H1 (cell line): ENCODE measurements at regions not wholly inside any gene's neighbourhood (a gene's known extent, or its start where the extent isn't known, plus 50 kb on each side); places are given as distances from the start of the nearest gene placed in this dataset.

Experiments used
- CTCF ChIA-PET: fragments of 300-600 bp; sonication (Branson Sonifier 250); formaldehyde crosslinking; loops from one replicate; lab custom pipeline; 2021; ENCODE audit not compliant: partially characterized antibody; lab: Charles Lee
- POLR2A ChIA-PET: fragments of 300-600 bp; sonication (Branson Sonifier 250); formaldehyde crosslinking; loops from one replicate; lab custom pipeline; 2021; ENCODE audit warnings: inconsistent platforms; ENCODE audit not compliant: partially characterized antibody; lab: Charles Lee
- DNase-seq, 2 experiments: peaks; one replicate each; pipeline versions ENCODE4 v3.0.0 to v3.0.0-alpha.2; 2010 to 2022; ENCODE audit warnings: low spot score in 2 of 2, low read depth in 1 of 2, mixed read lengths in 1 of 2
- FAIRE-seq: peaks from 2 replicates; lab custom pipeline; 2011; peaks lifted over from hg19 to GRCh38; lab: Jason Lieb, UNC
- H2AFZ ChIP-seq: 2 replicates; pipeline ENCODE4 v1.8.1; 2012; ENCODE audit warnings: low read length, inconsistent platforms
- H2AK5ac ChIP-seq: 2 replicates; pipeline ENCODE4 v1.6.1; 2013; ENCODE audit warnings: low read depth, low read length
- H2BK120ac ChIP-seq: replicated peaks from 2 replicates; pipeline ENCODE3; 2013; ENCODE audit warnings: low read depth, low read length, inconsistent platforms
- H2BK12ac ChIP-seq: 2 replicates; pipeline ENCODE4 v1.6.1; 2013; ENCODE audit warnings: low read depth, low read length
- H2BK15ac ChIP-seq: 2 replicates; pipeline ENCODE4 v1.6.1; 2013; ENCODE audit warnings: low read length
- H2BK20ac ChIP-seq: 2 replicates; pipeline ENCODE4 v1.6.1; 2013; ENCODE audit warnings: low read length
- H2BK5ac ChIP-seq: 2 replicates; pipeline ENCODE4 v1.6.1; 2013; ENCODE audit warnings: low read depth, low read length
- H3K14ac ChIP-seq: 2 replicates; pipeline ENCODE4 v1.6.1; 2013; ENCODE audit warnings: inconsistent platforms; ENCODE audit not compliant: insufficient read length
- H3K18ac ChIP-seq: 2 replicates; pipeline ENCODE4 v1.6.1; 2013; ENCODE audit warnings: low read length; ENCODE audit errors: extremely low read depth
- H3K23ac ChIP-seq: 2 replicates; pipeline ENCODE4 v1.6.1; 2013; ENCODE audit warnings: inconsistent platforms; ENCODE audit not compliant: insufficient read length
- H3K23me2 ChIP-seq: 2 replicates; pipeline ENCODE4 v1.6.1; 2013; ENCODE audit warnings: low read depth, low read length
- H3K27ac ChIP-seq: 2 replicates; pipeline ENCODE4 v1.6.1; 2011; ENCODE audit warnings: low read depth, low read length, inconsistent platforms
- H3K27me3 ChIP-seq, 4 experiments: replicated peaks in 1 of 4; 1 replicate in 1 of 4; 2 replicates in 3 of 4; pipeline versions ENCODE4 v1.6.1 to v1.8.1; 2011 to 2013; ENCODE audit warnings: low read length in 3 of 4, mild to moderate bottlenecking in 3 of 4, inconsistent platforms in 2 of 4, mixed read lengths in 2 of 4, moderate library complexity in 1 of 4; ENCODE audit not compliant: control insufficient read depth in 3 of 4, insufficient read depth in 3 of 4; ENCODE audit errors: extremely low read depth in 1 of 4
- H3K36me3 ChIP-seq, 4 experiments: 2 replicates each; pipeline versions ENCODE4 v1.6.1 to v1.8.1; 2011 to 2013; ENCODE audit warnings: mild to moderate bottlenecking in 4 of 4, low read length in 3 of 4, moderate library complexity in 2 of 4, control low read depth in 1 of 4, inconsistent platforms in 1 of 4; ENCODE audit not compliant: insufficient read depth in 4 of 4, control insufficient read depth in 2 of 4
- H3K4ac ChIP-seq: replicated peaks from 2 replicates; pipeline ENCODE3; 2013; ENCODE audit warnings: low read length, low read depth, mixed read lengths, inconsistent platforms; ENCODE audit not compliant: insufficient read length
- H3K4me1 ChIP-seq, 4 experiments: replicated peaks in 1 of 4; 1 replicate in 1 of 4; 2 replicates in 3 of 4; pipeline versions ENCODE4 v1.6.1 to v1.8.1; 2011 to 2013; ENCODE audit warnings: low read length in 3 of 4, inconsistent platforms in 2 of 4, mixed read lengths in 1 of 4; ENCODE audit not compliant: insufficient read depth in 4 of 4, control insufficient read depth in 3 of 4
- H3K4me2 ChIP-seq, 2 experiments: 2 replicates each; pipeline versions ENCODE4 v1.6.1 to v1.8.1; 2011 to 2013; ENCODE audit warnings: low read depth in 2 of 2, low read length in 2 of 2, control low read depth in 1 of 2, inconsistent platforms in 1 of 2, mild to moderate bottlenecking in 1 of 2; ENCODE audit not compliant: insufficient read depth in 1 of 2
- H3K4me3 ChIP-seq, 4 experiments: fragments of 200-600, 300-600 bp in 1 of 4; sonication (generic), shearing (Covaris generic), sonication (Bioruptor Twin) in 1 of 4; 2 replicates each; pipeline versions ENCODE4 v1.5.1 to v1.8.1; 2011 to 2016; ENCODE audit warnings: low read length in 4 of 4, low read depth in 3 of 4, control low read depth in 2 of 4, inconsistent platforms in 2 of 4, mild to moderate bottlenecking in 2 of 4, mixed read lengths in 1 of 4, moderate library complexity in 1 of 4; ENCODE audit not compliant: insufficient read depth in 2 of 4; ENCODE audit errors: extremely low read depth in 1 of 4
- H3K56ac ChIP-seq: replicated peaks from 2 replicates; pipeline ENCODE3; 2013; ENCODE audit warnings: low read depth, mild to moderate bottlenecking, mixed read lengths, low read length, inconsistent platforms; ENCODE audit not compliant: insufficient read length
- H3K79me1 ChIP-seq: 2 replicates; pipeline ENCODE4 v1.6.1; 2013; ENCODE audit warnings: low read depth, low read length, control low read depth
- H3K79me2 ChIP-seq, 2 experiments: 2 replicates each; pipeline versions ENCODE4 v1.6.1 to v1.8.1; 2012 to 2013; ENCODE audit warnings: low read length in 2 of 2, mild to moderate bottlenecking in 2 of 2, inconsistent platforms in 1 of 2; ENCODE audit not compliant: insufficient read depth in 2 of 2, control insufficient read depth in 1 of 2
- H3K9ac ChIP-seq, 4 experiments: replicated peaks in 1 of 4; 1 replicate in 1 of 4; 2 replicates in 3 of 4; pipeline versions ENCODE4 v1.6.1 to v1.8.1; 2011 to 2013; ENCODE audit warnings: low read depth in 3 of 4, low read length in 3 of 4, control low read depth in 2 of 4, mild to moderate bottlenecking in 2 of 4, moderate library complexity in 2 of 4, inconsistent platforms in 1 of 4; ENCODE audit errors: extremely low read depth in 1 of 4
- H3K9me3 ChIP-seq, 2 experiments: 2 replicates each; pipeline versions ENCODE4 v1.6.1 to v1.8.1; 2012 to 2013; ENCODE audit warnings: mild to moderate bottlenecking in 2 of 2, moderate library complexity in 2 of 2, control low read depth in 1 of 2, inconsistent platforms in 1 of 2, low read depth in 1 of 2, low read length in 1 of 2, mixed read lengths in 1 of 2; ENCODE audit not compliant: insufficient read depth in 2 of 2
- H4K20me1 ChIP-seq, 2 experiments: replicated peaks in 1 of 2; 2 replicates each; pipeline versions ENCODE3 to v1.8.1; 2011 to 2013; ENCODE audit warnings: inconsistent platforms in 2 of 2, low read length in 2 of 2, mild to moderate bottlenecking in 1 of 2; ENCODE audit not compliant: insufficient read depth in 2 of 2, control insufficient read depth in 1 of 2
- H4K5ac ChIP-seq: 2 replicates; pipeline ENCODE4 v1.6.1; 2013; ENCODE audit warnings: low read length, low read depth, mixed read lengths, inconsistent platforms; ENCODE audit not compliant: insufficient read length
- H4K8ac ChIP-seq: 2 replicates; pipeline ENCODE4 v1.8.0; 2013; ENCODE audit warnings: mild to moderate bottlenecking, moderate library complexity, low read length, inconsistent platforms; ENCODE audit not compliant: insufficient read depth; ENCODE audit errors: extremely low read depth
- H4K91ac ChIP-seq: replicated peaks from 2 replicates; pipeline ENCODE3; 2013; ENCODE audit warnings: low read length, mixed read lengths, inconsistent platforms; ENCODE audit not compliant: insufficient read length
- BACH1 ChIP-seq: IDR thresholded peaks from 2 replicates; pipeline ENCODE4 v1.6.1; 2012; ENCODE audit warnings: low read length, improper control_type of control experiment
- CHD1 ChIP-seq: IDR thresholded peaks from 2 replicates; pipeline ENCODE4 v1.6.1; 2012; ENCODE audit warnings: low read depth, low read length, improper control_type of control experiment
- CTCF ChIP-seq, 3 experiments: IDR thresholded peaks; 1 replicate in 2 of 3; 2 replicates in 1 of 3; pipeline versions ENCODE4 v1.5.1 to v1.6.1; 2011; ENCODE audit warnings: low read length in 3 of 3, mild to moderate bottlenecking in 3 of 3, inconsistent platforms in 2 of 3, low read depth in 1 of 3, moderate library complexity in 1 of 3; ENCODE audit not compliant: insufficient read depth in 1 of 3; ENCODE audit errors: control extremely low read depth in 1 of 3
- KDM4A ChIP-seq: IDR thresholded peaks from one replicate; pipeline ENCODE4 v1.7.1; 2012; ENCODE audit warnings: low read depth, mild to moderate bottlenecking, moderate library complexity, low read length, inconsistent platforms; ENCODE audit not compliant: severe bottlenecking
- NANOG ChIP-seq: IDR thresholded peaks from 2 replicates; pipeline ENCODE4 v1.6.1; 2011; ENCODE audit warnings: low read length, low read depth, mild to moderate bottlenecking, inconsistent platforms; ENCODE audit not compliant: insufficient read depth, poor library complexity, severe bottlenecking
- WGBS, 2 experiments: shearing (Covaris generic) in 1 of 2; methylation state at CpG; one replicate each; pipeline versions ENCODE4 v1.1.6 to v1.1.7; 2013 to 2015; ENCODE audit warnings: low lambda C conversion rate in 2 of 2, mixed read lengths in 2 of 2, inconsistent platforms in 1 of 2, low coverage in 1 of 2, missing lambda C conversion rate in 1 of 2; ENCODE audit not compliant: insufficient replicate concordance in 2 of 2, insufficient coverage in 1 of 2, insufficient read length in 1 of 2; ENCODE audit errors: extremely low coverage in 1 of 2, missing lambda C conversion rate in 1 of 2; 5-methylcytosine and 5-hydroxymethylcytosine counted together

GRCh38 chr15:81907521-81907920 is 138.3 kb downstream of the MEX3B start:
- Histone ChIP-seq H3K36me3 (no peaks in the 10 kb centered on the region), H3K27ac (no peak overlapping the region), H3K18ac (no peak overlapping the region), H3K79me2 (no peaks in the 10 kb centered on the region), H2AK5ac (no peak overlapping the region), H3K56ac (no peak overlapping the region), H3K4me3 (no peak overlapping the region), H3K23me2 (no peaks in the 10 kb centered on the region; the same call in 1 of the 2 replicates), H4K8ac (no peak overlapping the region), H3K4me2 (no peak overlapping the region), H3K23ac (no peak overlapping the region), H3K27me3 (no peaks in the 10 kb centered on the region), H3K14ac (no peak overlapping the region), H3K4me1 (peaks cover 0 to 6% (median 3%) of the 10 kb centered on the region in 4 experiments; a peak in 3 of 7 replicates), H3K4ac (no peak overlapping the region), H4K20me1 (no peaks in the 10 kb centered on the region), H4K91ac (no peak overlapping the region), H2AFZ (no peak overlapping the region), H2BK5ac (no peak overlapping the region), H3K9me3 (no peaks in the 10 kb centered on the region), H2BK120ac (no peak overlapping the region), H3K9ac (no peak overlapping the region), H2BK20ac (no peak overlapping the region), H2BK12ac (no peak overlapping the region), H2BK15ac (no peak overlapping the region), H4K5ac (no peak overlapping the region), H3K79me1 (no peaks in the 10 kb centered on the region)
- WGBS, 2 experiments, result 90% methylated on average over 1 of the region's 1 CpG; no CpG with 5 or more reads in 1 of the 2 experiments
- FAIRE-seq (no peak), DNase-seq (no peak)
- TF ChIP-seq CHD1 (no peak), KDM4A (no peak), NANOG (no peak), CTCF (IDR thresholded peaks at IDR 0.05; ENCODE audit: control extremely low read depth in 1 of 3, insufficient read depth in 1 of 3, low read depth in 1 of 3, low read length in 3 of 3) (no peak), BACH1 (no peak)
- CTCF ChIA-PET, result no interaction called here
- POLR2A ChIA-PET, result no interaction called here
